Brain microvascular endothelial cell (primary cell): ENCODE measurements at regions not wholly inside any gene's neighbourhood (a gene's known extent, or its start where the extent isn't known, plus 50 kb on each side); places are given as distances from the start of the nearest gene placed in this dataset.

Experiments
- DNase-seq: peaks from one replicate; pipeline ENCODE4 v3.0.0-alpha.2; 2020
- H3K27ac ChIP-seq: fragments of 250-450 bp; sonication (Bioruptor Pico); 2 replicates; pipeline ENCODE4 v1.5.1; 2020; ENCODE audit warnings: mild to moderate bottlenecking, moderate library complexity
- H3K27me3 ChIP-seq: fragments of 250-450 bp; sonication (Bioruptor Pico); replicated peaks from 2 replicates; pipeline ENCODE4 v1.5.1; 2020; ENCODE audit warnings: mild to moderate bottlenecking
- H3K36me3 ChIP-seq: fragments of 250-450 bp; sonication (Bioruptor Pico); replicated peaks from 2 replicates; pipeline ENCODE4 v1.5.1; 2020; ENCODE audit warnings: mild to moderate bottlenecking
- H3K4me3 ChIP-seq: 2 replicates; pipeline ENCODE4 v1.5.1; 2011; ENCODE audit warnings: low read depth, mild to moderate bottlenecking, control low read depth, low read length, moderate library complexity
- CTCF ChIP-seq: IDR thresholded peaks from 2 replicates; pipeline ENCODE4 v1.5.1; 2011; ENCODE audit warnings: low read depth, mild to moderate bottlenecking, moderate library complexity, low read length, control low read depth, inconsistent platforms; ENCODE audit errors: missing control alignments
- in situ Hi-C: cut with HindIII; loops from 2 replicates; pipeline ENCODE4 v1.10.0; 2017; ENCODE audit warnings: low sequenced_read_pairs, low pct_ligation_motif_present

GRCh38 chr2:18903750-18904149 lies 314.4 kb upstream of the NT5C1B start:
- H3K27ac ChIP-seq: no peak overlapping the region
- in situ Hi-C loops: no loop called here
- H3K27me3 ChIP-seq: no peaks in the 10 kb centered on the region
- no peak for DNase-seq
- no peak for TF ChIP-seq CTCF
- H3K36me3 ChIP-seq: no peaks in the 10 kb centered on the region
- H3K4me3 ChIP-seq: no peak overlapping the region

- no peak for DNase-seq
- TF ChIP-seq CTCF: no peak
- no peaks in the 10 kb centered on the region for H3K36me3 ChIP-seq
- no peaks in the 10 kb centered on the region for H3K27me3 ChIP-seq
- H3K27ac ChIP-seq: no peak overlapping the region
- in situ Hi-C loops: no loop called here
- H3K4me3 ChIP-seq: no peak overlapping the region
These were observed 311.9 kb upstream of the NT5C1B start for GRCh38 chr2:18901242-18901641.

- Histone ChIP-seq H3K27me3 (no peaks in the 10 kb centered on the region), H3K4me3 (no peak overlapping the region), H3K27ac (no peak overlapping the region), H3K36me3 (no peaks in the 10 kb centered on the region)
- TF ChIP-seq CTCF: no peak
- in situ Hi-C loops: no loop called here
- DNase-seq: no peak
These were observed 311.3 kb upstream of the NT5C1B start for GRCh38 chr2:18900691-18901141.

GRCh38 chr2:18899725-18900124 lies 310.4 kb upstream of the NT5C1B start:
- no peaks in the 10 kb centered on the region for H3K36me3 ChIP-seq
- no peak for DNase-seq
- H3K27ac ChIP-seq: no peak overlapping the region
- no peak overlapping the region for H3K4me3 ChIP-seq
- in situ Hi-C loops: no loop called here
- TF ChIP-seq CTCF: no peak
- H3K27me3 ChIP-seq: no peaks in the 10 kb centered on the region

- no peak overlapping the region for H3K4me3 ChIP-seq
- no peak for DNase-seq
- no peaks in the 10 kb centered on the region for H3K27me3 ChIP-seq
- in situ Hi-C loops: no loop called here
- no peak for TF ChIP-seq CTCF
- H3K27ac ChIP-seq: no peak overlapping the region
- no peaks in the 10 kb centered on the region for H3K36me3 ChIP-seq
These were observed 308.9 kb upstream of the NT5C1B start for GRCh38 chr2:18898271-18898670.

- in situ Hi-C loops: no loop called here
- no peak for DNase-seq
- TF ChIP-seq CTCF: no peak
- H3K36me3 ChIP-seq: no peaks in the 10 kb centered on the region
- H3K27me3 ChIP-seq: no peaks in the 10 kb centered on the region
- no peak overlapping the region for H3K27ac ChIP-seq
- no peak overlapping the region for H3K4me3 ChIP-seq
These were observed 306.9 kb upstream of the NT5C1B start for GRCh38 chr2:18896125-18896764.
